Osteoblast (primary cell): ENCODE measurements at regions not wholly inside any gene's neighbourhood (a gene's known extent, or its start where the extent isn't known, plus 50 kb on each side); places are given as distances from the start of the nearest gene placed in this dataset.

Experiments
- DNase-seq: peaks from one replicate; pipeline ENCODE4 v3.0.0; 2011; ENCODE audit warnings: low spot score, mixed read lengths; ENCODE audit not compliant: insufficient read length; ENCODE audit errors: missing footprints
- H2AFZ ChIP-seq: 2 replicates; pipeline ENCODE4 v1.6.0; 2011; ENCODE audit warnings: mild to moderate bottlenecking, low read length
- H3K27ac ChIP-seq: 2 replicates; pipeline ENCODE4 v1.5.1; 2011; ENCODE audit warnings: mild to moderate bottlenecking, low read depth, low read length, moderate library complexity
- H3K27me3 ChIP-seq: 2 replicates; pipeline ENCODE4 v1.6.0; 2012; ENCODE audit warnings: mild to moderate bottlenecking, control low read depth, inconsistent platforms, low read length, moderate library complexity; ENCODE audit not compliant: insufficient read depth
- H3K36me3 ChIP-seq: 2 replicates; pipeline ENCODE4 v1.5.1; 2011; ENCODE audit warnings: mild to moderate bottlenecking, low read length, control low read depth, moderate library complexity; ENCODE audit not compliant: insufficient read depth
- H3K4me1 ChIP-seq: 2 replicates; pipeline ENCODE4 v1.5.1; 2011; ENCODE audit warnings: mild to moderate bottlenecking, low read length, control low read depth, moderate library complexity; ENCODE audit not compliant: insufficient read depth
- H3K4me2 ChIP-seq: 2 replicates; pipeline ENCODE4 v1.6.0; 2011; ENCODE audit warnings: mild to moderate bottlenecking, low read length; ENCODE audit not compliant: insufficient read depth
- H3K4me3 ChIP-seq: fragments of 200-600 bp; sonication (generic); 3 replicates; pipeline ENCODE4 v1.5.1; 2012; ENCODE audit warnings: mild to moderate bottlenecking, low read length, inconsistent platforms; ENCODE audit not compliant: insufficient read depth
- H3K79me2 ChIP-seq: 2 replicates; pipeline ENCODE4 v1.6.0; 2012; ENCODE audit warnings: mild to moderate bottlenecking, low read length, control low read depth, inconsistent platforms; ENCODE audit not compliant: insufficient read depth
- H3K9me3 ChIP-seq: 2 replicates; pipeline ENCODE4 v1.5.1; 2011; ENCODE audit warnings: low read depth, low read length, control low read depth
- H4K20me1 ChIP-seq: 2 replicates; pipeline ENCODE4 v1.6.0; 2012; ENCODE audit warnings: mild to moderate bottlenecking, low read length, control low read depth; ENCODE audit not compliant: insufficient read depth
- TF ChIP-seq, protein P1 (sequence below): IDR thresholded peaks from 2 replicates; pipeline ENCODE4 v1.5.1; 2011; ENCODE audit warnings: mild to moderate bottlenecking, low read depth, low read length, moderate library complexity; ENCODE audit errors: extremely low read depth

DNA sequence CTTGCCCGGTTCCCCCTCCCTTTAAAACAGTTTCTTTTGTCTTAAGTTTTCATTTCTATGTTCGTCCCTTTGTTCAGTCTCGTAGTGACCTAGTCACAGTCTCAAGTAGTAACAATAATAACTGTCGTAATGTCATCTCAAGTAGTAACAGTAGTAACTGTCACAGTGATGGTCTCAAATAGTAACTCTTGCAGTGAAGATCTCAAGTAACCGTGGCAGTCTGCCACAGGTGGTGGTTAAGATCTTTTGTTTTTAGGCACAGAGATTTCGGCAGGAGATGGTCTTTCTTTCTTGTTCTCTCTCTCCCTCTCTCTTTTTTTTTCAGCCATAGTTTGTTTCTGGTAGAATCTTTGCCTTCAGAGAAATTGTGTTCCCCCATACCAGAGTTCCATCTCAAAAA, 656.0 kb upstream of the SGO1 start:
- Histone ChIP-seq H3K79me2 (no peaks in the 10 kb centered on the region), H2AFZ (no peak overlapping the region), H3K27ac (no peak overlapping the region), H3K4me2 (no peak overlapping the region), H3K36me3 (no peaks in the 10 kb centered on the region), H4K20me1 (no peaks in the 10 kb centered on the region), H3K4me3 (no peak overlapping the region), H3K4me1 (no peaks in the 10 kb centered on the region), H3K27me3 (no peaks in the 10 kb centered on the region), H3K9me3 (peaks cover 3% of the 10 kb centered on the region)
- no peak for DNase-seq
- TF ChIP-seq, protein P1, sequence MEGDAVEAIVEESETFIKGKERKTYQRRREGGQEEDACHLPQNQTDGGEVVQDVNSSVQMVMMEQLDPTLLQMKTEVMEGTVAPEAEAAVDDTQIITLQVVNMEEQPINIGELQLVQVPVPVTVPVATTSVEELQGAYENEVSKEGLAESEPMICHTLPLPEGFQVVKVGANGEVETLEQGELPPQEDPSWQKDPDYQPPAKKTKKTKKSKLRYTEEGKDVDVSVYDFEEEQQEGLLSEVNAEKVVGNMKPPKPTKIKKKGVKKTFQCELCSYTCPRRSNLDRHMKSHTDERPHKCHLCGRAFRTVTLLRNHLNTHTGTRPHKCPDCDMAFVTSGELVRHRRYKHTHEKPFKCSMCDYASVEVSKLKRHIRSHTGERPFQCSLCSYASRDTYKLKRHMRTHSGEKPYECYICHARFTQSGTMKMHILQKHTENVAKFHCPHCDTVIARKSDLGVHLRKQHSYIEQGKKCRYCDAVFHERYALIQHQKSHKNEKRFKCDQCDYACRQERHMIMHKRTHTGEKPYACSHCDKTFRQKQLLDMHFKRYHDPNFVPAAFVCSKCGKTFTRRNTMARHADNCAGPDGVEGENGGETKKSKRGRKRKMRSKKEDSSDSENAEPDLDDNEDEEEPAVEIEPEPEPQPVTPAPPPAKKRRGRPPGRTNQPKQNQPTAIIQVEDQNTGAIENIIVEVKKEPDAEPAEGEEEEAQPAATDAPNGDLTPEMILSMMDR: no peak

DNA sequence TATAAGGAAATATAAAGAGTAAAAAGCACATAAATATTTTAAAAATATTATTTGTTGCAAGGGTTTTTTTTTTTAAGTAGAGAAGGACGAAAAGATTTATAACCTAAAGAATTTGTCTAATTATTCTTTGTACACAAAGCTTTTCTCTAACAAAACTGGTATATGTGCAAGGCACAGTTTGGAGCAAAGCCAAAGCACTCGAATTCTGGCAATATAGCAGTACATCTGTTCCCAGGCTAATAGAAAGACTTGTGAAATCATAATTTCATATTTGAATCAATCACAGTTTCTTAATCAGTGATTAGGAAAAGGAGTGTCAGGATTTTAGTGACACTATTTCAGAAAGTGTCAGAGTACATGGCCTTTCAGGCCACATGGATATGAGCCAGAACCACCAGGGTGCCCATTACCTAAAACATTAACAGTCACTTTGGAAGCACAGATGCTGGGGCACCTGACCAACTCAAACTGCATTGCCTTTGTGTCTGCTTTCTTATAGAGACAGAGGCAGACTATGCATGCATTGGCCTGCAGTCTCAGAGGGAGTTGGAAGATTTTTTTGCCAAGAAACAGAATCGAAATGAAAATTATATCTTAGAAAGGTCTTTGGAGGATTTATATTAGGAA, 651.8 kb upstream of the SGO1 start:
- no peaks in the 10 kb centered on the region for H3K79me2 ChIP-seq
- no peak overlapping the region for H3K4me2 ChIP-seq
- no peak for DNase-seq
- no peak overlapping the region for H3K4me3 ChIP-seq
- H4K20me1 ChIP-seq: no peaks in the 10 kb centered on the region
- no peaks in the 10 kb centered on the region for H3K9me3 ChIP-seq
- no peak overlapping the region for H2AFZ ChIP-seq
- H3K27me3 ChIP-seq: no peaks in the 10 kb centered on the region
- H3K4me1 ChIP-seq: no peaks in the 10 kb centered on the region
- H3K36me3 ChIP-seq: no peaks in the 10 kb centered on the region
- TF ChIP-seq, protein P1: no peak
- H3K27ac ChIP-seq: no peak overlapping the region

DNA sequence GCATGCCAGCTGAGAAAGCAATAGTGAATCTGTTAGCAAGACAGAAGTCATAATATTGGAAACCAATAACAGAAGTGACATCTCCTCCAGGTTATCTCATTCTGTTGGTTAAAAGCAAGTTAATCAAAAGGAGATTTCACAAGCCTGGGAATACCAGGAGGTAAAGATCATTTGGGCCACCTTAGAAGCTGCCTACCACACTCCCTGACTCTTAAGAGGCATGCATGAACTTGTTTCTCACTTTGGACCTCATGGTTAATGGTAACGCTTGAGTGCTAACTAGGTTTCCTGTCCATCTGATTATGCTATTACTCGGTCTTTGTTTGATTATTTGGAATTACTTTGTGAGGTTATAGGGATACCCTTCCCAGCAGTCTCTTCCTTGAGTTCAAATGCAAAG, 650.8 kb upstream of the SGO1 start:
- TF ChIP-seq, protein P1: no peak
- H3K36me3 ChIP-seq: no peaks in the 10 kb centered on the region
- H3K27ac ChIP-seq: no peak overlapping the region
- no peaks in the 10 kb centered on the region for H3K79me2 ChIP-seq
- H3K4me1 ChIP-seq: no peaks in the 10 kb centered on the region
- no peak overlapping the region for H3K4me3 ChIP-seq
- no peaks in the 10 kb centered on the region for H4K20me1 ChIP-seq
- H2AFZ ChIP-seq: no peak overlapping the region
- H3K27me3 ChIP-seq: no peaks in the 10 kb centered on the region
- H3K9me3 ChIP-seq: no peaks in the 10 kb centered on the region
- H3K4me2 ChIP-seq: no peak overlapping the region
- no peak for DNase-seq

DNA sequence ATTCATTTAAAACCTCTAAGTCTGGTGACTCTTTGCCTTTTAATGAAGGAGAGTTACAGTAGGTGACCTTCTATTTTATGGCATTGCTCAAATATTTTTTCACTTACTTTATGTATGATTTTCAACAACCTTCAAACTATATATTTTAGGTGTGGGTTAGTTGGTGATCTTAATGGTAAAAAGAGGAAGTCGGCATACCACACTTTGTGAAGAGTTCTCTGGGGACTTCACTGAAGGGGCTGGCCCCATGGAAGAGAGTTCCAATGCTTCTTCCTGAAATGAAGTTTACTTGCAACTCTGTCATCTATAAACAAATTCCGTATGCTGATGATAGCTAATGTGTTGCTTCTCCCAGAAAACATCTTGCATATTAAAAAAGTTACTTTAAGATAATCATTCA, 647.0 kb upstream of the SGO1 start:
- H3K79me2 ChIP-seq: no peaks in the 10 kb centered on the region
- no peaks in the 10 kb centered on the region for H3K27me3 ChIP-seq
- H3K27ac ChIP-seq: no peak overlapping the region
- no peaks in the 10 kb centered on the region for H3K36me3 ChIP-seq
- H2AFZ ChIP-seq: no peak overlapping the region
- DNase-seq: no peak
- H3K9me3 ChIP-seq: no peaks in the 10 kb centered on the region
- no peak overlapping the region for H3K4me3 ChIP-seq
- no peak overlapping the region for H3K4me2 ChIP-seq
- no peaks in the 10 kb centered on the region for H4K20me1 ChIP-seq
- no peaks in the 10 kb centered on the region for H3K4me1 ChIP-seq
- TF ChIP-seq, protein P1: no peak
